HS-5 (cell line): ENCODE measurements at regions not wholly inside any gene's neighbourhood (a gene's known extent, or its start where the extent isn't known, plus 50 kb on each side); places are given as distances from the start of the nearest gene placed in this dataset.

Experiments
- DNase-seq: peaks from one replicate; pipeline ENCODE4 v3.0.0-alpha.2; 2012; ENCODE audit warnings: low read depth

DNA sequence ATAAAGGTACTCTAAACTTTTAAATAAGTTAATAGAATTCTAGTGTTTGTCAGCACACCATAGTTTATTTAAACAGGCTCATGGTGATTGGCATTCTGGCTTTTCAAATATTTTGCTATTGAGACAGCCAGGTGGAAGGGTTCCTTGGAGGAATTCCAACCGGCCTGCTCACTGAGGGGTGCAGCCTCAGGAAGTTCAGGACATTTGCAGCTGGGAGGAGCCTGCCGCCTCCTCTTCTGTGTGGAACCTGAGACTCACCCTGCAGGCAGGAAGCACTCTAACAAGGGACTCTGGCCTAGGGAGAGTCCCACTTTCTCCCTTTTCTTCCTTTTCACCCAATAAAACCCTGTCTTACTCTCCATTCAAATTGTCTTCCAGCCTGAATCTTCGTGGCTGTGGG is 1328.0 kb downstream of the FSTL5 start:
- no peak for DNase-seq

DNA sequence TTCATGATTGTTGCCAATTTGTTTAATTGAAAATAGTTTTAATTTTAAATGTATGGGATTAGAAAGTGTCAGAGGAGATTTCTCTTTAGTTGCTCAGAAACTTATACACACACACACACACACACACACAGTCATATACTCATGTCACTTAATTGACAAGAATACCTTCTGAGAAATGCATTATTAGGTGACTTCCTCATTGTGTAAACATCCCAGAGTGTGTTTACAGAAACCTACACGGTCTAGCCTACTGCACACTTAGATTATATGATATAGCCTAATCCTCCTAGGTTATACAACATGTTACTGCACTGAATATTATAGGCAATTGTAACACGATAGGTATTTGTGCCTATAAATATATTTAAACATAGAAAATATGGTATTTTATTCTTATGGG is 1327.4 kb downstream of the FSTL5 start:
- no peak for DNase-seq

DNA sequence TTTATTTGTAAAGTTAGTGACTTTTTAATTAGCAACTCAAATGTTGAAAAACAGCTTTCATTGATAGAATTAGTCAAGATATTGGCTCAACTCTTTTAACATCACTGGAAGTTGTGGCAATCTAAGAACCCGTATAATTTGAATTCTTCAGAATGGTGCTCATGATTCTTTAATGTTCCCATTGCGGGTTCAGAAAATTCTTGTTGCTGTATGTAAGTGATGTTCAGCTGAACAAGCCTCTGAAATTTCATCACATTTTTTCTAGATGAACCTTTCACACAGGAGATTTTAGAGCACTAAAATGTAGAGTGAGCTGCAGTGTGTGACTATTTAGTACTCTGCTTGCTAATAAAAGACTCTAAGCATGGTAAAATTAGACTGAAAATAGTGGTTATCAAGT is 1317.7 kb downstream of the FSTL5 start:
- no peak for DNase-seq

DNA sequence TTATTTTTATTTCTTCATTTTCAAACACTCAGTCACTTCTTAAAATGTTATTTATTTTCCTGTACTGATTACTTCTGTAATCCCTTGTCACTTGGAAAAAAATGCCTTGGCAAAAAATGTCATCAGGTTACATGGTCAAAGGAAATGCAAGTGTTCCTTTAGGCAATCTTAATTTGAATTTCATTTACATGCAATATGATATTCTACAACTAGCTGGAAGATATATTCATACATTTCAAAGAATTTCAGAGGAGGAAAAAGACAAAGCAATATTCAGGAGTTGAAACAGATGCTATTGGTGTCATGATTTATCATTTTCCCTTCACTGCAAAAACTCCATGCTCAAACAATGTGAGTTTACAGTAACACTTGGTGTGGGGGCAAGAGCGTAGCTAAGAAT is 1316.6 kb downstream of the FSTL5 start:
- no peak for DNase-seq

DNA sequence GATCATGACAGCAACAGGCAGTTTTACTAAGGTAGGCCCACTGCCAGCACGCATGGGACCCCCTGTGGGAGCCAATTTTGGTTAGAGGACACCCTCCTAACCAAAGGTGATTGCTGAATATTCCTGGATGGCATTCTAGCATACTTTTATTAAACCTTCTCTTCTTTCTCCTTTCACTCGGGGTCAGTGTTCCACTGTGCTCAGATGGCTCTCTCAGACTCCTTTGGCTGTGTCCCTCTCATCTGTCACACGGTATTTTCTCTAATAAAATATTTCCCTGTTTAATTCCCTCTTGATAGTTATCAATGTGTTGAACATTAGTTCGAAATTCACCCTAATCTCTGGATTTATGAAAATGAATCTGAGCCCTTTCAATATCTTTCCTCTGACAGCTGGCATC is 1315.3 kb downstream of the FSTL5 start:
- no peak for DNase-seq

DNA sequence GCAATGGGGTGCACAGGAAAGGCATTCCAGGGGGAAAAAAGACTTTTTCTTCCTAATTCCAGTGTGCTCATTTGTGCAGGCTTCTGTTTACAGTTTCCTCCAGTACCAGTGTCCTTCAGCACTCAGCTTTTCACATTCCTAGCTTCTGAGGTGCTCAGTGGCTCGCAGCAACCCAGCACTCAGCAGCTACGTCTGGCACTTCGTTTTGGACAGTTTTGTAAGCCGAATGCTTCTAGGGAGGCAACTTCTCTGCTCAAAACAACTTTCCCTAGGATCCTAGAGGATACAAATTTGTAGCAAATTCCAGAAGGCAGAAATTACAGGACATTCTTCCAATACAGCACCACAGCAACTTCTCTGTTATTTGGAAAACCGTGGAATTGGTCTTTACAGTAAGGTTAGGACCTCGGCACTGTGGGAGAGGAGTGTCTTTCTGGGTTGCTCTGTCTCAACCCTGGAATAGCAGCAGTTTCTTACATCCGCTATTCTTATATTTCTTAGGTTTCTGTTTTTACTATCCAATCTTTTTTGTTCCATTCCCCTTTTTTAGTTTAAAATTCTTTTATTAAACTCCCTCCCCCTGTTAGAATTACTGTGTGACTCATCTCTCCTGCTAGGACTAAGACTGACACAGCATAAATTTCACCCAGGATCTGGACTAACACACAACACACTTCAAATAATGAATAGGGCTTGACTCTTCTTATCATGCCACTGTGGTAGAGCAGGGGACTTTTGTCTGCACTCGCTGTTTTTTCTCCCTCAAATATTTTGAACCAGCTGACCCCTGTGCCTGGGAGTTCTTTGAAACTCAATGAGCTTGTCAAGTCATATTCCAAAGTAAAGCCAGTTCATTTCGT is 1314.7 kb downstream of the FSTL5 start:
- DNase-seq: no peak

DNA sequence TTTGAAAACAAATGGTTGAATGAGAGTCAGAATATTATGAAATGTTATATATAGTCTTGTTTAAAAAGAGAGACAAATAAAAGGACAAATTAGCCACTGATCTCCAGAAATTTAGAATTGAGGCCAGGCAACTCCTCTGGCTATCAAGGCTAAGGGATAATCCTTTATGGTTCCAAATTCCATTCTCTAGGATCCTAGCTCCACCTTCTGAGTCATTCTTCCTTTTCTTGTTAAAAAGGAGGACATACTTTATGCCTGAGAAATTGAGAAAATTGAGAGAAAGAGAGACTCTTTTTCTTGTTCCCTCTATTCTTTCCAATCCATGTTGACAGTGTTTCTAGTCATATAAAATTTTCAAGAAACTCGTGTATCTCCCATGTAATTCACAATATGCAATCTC is 1299.5 kb downstream of the FSTL5 start:
- DNase-seq: no peak

DNA sequence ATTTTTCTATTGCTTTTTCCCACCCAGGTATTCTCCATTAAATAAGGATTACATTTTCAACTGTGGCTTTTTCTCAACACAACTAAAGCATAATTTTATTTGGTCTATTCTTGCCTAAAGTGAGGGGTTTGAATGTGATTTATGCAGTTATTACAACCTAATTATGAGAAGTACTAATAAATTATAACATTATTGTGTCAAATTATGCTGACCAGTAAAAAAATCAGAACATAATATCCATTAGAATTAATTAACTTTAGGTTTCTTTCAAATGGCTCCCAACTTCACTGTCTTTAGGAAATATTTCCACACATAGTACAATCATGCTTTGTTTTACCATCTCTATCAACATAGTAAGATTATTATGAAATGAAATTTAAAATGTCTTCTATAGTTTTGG is 1293.9 kb downstream of the FSTL5 start:
- no peak for DNase-seq

DNA sequence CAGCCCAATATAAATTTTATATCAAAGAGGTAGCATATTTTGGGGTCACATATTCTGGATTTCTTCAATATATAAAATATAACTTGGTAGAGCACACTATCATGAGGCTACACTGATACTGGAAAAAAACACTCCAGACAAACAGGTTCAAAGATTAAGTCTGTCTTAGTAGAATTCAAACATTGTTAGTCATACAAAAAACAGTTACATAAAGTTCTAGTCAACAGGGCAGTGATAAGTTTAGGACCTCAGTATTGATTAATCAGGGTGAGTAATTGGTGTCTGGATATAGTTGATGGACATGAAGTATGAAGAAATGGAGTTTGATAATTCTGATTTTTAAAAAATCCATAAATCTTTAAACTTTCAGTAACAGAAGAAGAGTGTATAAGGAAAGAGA is 1291.3 kb downstream of the FSTL5 start:
- no peak for DNase-seq

DNA sequence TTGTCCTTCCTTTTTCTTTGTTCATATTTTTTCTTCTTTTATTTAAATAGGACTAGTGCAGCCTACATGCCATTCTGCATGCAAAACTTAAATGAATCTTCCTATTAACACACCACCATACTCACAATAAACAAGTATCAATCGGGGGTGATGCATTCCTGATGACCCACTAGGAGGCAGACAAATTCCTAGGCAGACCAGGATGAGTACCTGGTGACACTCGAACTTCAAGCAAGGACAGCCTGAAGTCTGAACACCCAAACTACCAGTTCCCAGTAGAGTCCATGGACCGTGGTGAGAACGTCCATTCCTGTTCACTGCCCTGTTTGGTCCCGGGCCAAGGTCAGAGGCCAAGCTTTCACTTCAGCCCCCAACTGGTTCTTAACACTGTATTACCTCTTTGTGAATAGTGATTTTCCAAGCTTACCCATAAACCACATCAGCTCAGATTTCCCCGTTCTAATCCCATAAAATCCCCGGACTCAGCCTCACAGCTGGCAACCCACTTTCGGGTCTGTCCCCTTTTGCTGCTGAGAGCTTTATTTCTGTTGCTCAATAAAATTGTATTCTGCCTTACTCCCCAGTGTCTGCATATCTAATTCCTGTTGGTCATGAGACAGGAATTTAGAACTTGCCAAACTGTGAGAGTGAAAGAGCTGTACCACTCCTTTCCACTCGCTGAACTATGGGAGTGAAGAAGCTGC is 1286.6 kb downstream of the FSTL5 start:
- DNase-seq: peak; percentile 39

DNA sequence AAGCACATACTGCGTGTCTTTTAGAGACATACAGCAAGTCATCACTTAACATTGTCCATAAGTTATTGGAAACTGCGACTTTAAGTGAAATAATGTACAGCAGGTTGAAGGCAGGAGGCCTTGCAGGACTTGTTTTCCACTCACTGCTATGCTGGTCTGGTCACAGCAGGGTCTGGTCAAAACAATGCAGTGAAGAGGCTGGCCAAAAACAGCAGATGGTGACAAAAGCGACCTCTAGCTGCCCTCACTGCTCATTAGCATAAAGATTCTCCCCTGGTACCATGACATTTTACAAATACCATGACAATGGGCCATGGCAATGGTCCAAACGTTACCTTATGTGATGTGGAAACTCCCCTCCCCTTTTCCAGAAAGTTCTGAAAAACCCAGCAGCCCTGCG is 1283.6 kb downstream of the FSTL5 start:
- DNase-seq: no peak

DNA sequence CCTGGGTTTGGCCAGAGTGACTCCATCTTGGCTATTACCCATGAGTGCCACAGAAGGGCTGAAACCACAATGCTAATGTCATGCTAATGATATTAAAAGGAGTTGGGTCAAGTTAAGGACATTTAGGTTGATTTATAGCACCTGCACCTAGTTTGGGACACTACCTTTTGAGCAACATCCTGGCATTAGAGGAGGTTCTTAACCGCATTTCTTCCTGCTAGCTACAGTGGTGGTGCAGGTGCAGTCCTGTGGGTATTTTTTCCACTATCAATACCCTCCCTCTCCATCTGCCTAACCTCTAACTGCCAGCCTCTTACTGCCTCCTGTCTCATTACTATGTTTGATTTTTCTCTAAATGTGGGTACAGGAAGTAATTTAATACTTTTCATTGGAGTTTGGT is 1276.1 kb downstream of the FSTL5 start:
- DNase-seq: no peak

DNA sequence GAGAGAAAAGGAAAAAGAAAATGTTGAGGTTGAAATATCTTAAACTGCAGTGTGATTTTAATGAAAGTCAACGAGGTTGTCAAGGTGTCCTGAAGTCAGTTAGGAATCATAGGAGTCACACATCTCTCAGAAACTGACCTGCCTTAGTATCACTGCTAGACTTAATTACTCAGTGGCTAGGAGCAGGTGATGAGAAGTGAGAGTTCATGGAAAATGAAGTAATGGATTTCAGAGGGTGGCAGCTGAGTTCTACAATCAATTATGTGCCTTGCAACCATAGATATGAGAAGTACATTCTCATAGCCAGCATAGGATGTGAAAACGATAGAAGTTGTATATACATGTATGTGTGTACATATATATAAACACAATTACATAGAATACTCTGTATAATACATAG is 1269.7 kb downstream of the FSTL5 start:
- no peak for DNase-seq

DNA sequence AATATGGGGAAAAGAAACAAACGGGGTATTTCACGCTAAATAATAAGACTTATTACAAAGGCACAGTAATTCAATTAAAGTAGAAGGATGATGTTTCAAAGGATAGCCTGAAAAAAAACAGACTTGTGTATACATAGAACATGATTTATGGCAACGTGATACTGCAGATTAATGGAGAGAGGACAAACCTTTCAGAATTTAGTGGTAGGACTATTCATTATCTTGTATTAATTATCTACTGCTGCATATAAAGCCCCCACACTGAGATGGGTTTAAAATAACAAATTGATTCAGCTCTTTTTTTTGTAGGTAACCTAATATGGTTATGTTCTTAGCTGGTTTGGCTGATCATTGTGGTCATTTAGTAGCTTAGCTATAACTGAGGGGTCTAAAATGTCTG is 1269.0 kb downstream of the FSTL5 start:
- no peak for DNase-seq

DNA sequence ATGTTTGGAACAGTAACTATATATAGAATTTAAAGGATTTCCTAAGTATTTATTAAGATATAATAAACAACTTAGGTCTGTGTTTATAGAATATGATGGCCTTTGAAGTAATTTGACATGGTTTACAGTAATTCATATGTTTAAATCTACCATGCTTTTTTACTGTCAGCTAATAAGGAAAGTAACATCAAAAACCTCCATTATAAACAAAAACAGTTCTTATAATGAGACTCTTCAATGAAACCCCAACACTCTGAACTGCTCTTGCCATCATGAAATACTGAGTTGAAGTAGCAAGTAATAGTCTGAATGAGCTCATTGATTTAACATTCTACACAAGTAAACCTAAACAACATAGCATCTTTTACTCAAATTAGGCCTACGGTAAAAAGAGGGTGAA is 1236.5 kb downstream of the FSTL5 start:
- no peak for DNase-seq

DNA sequence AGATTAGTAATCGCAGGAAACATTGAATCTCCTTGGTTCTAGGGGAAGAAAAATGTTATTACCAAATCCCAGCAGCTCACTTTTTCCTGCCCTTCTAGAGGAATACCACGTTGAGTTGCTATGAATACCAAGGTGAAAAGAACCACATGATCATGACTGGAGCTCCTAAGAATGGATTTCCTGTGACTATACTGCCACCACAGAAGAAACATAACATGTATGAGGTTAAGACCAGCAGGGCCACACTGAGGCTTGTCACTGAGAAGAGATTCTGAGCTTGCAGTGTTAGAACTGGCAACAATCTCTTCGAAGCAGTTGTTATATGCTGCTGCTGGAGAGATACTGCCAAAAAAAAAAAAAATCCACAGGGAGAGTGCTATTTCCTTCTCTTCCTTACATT is 1235.3 kb downstream of the FSTL5 start:
- DNase-seq: peak; percentile 18

DNA sequence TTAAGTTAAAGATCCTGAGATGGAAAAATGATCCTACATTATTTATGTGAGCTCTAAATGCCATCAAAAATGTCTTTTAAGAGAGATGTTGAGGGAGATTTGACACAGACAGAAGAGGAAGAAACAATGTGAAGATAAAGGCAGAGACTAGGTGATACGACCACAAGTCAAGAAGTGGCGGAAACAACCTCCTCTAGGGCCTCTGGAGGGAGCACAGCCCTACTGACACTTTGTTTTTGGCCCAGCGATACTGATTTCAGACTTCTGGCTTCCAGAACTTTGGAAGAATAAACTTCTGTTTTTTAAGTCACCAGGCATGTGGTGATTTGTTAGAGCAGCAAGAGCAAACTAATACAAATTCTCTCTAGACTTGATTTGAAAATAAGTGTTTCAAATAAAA is 1216.1 kb downstream of the FSTL5 start:
- no peak for DNase-seq

DNA sequence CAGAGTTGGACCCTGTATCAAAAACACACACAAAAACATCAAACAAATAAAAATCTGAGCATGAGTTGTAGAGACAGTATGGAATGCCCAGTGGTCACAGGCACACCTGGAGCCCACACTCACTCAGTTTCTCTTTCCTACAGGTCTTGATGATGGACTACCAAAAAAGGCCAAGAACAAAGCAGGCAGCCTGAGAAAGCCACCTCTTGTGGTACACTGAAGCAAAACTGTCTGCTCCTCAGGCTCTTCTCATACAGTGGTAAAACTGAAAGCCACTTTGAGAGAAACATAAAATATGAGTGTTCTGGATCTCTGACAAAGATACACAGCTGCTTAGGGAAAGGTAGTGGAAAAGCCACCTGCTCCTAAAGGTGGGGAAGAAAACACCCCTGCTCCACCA is 1206.9 kb downstream of the FSTL5 start:
- DNase-seq: no peak

DNA sequence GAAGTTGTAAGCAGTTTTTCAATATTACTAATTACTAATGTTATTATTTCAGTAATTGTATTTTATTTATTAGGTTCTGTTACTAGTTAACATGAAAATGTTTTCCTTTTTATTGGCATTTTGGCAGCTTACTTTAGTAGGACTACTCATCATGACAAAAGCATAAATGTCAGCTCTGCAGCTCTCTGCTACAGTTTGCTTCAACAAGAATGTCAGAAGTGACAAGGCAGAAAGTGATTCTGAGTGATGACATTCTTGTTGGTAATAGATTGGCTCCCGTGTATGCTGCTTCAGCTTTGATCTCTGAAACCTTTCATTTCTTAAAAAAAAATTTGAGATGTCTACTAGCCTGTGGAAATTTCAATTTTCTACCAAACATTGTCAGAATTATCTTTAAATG is 1193.9 kb downstream of the FSTL5 start:
- DNase-seq: no peak

DNA sequence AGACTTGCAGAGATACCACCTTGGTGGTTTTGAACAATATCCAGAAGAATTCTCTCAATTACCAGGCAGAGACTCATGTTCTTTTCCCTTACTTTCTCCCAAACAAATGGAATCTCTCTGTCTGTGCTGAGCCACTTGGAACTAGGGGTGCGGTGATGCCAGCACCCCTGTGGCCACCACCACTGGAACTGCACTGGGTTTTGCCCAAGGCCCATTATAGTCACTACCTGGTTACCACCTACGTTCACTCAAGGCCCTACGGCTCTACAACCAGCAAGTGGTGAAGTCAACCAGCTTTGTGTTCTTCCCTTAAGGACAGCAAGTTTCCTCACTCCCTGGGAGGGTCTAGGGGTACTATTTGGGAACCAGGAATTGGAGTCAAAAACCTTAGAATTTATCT is 1183.7 kb downstream of the FSTL5 start:
- DNase-seq: no peak

DNA sequence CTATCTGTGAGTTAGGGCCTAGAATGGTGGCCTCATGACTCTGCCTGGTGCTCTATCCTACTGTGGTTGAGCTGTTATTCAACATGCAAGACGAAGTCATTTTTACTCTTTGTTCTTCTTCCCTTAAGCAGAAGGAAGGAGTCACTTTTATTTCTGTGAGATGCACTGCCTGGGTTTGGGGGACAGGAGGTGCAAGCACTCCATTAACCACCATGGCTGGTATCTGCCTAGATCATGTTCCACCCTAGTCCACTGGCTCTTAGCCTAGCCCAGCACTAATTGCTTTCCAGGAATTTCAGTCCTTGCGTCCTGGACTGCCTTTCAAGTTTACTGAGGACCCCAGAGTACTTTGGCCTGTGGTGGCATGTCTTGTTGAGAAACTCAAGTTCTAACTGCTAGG is 1182.7 kb downstream of the FSTL5 start:
- DNase-seq: no peak

DNA sequence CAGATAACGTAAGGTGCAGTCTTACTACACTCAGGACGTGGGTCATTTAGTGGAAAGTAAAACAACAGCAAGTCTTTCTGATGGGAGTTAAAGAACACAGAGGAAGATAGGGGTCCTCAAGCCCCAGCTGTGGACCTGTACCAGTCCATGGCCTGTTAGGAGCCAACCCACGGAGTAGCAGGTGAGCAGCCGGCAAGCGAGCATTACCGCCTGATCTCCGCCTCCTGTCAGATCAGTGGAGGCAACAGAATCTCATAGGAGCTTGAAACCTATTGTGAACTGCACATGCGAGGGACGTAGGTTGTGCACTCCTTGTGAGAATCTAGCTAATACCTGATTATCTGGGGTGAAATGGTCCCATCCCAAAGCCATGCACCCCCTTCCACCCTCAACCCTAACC is 1180.8 kb downstream of the FSTL5 start:
- no peak for DNase-seq

DNA sequence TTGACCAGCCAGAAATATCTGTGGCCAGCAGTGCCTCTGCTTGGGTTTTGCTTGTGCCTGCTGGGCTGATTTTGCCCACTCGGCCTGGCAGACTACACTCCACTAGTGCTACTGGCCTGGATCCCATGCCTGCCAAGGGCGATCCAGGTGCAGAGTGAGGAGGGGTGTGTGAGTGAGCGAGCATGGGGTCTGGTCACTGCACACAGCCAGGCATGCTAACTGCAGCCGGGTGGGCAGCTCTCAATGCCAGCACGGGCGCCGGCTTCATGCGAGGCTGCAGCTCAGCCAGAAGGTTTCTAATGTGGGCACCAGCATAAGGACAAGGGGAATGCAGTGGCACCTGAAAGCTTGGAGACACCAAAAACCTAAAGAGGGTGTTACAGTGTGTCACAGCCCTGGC is 1161.4 kb downstream of the FSTL5 start:
- DNase-seq: no peak
